Common myeloid progenitor, CD34-positive (primary cell): ENCODE measurements at regions not wholly inside any gene's neighbourhood (a gene's known extent, or its start where the extent isn't known, plus 50 kb on each side); places are given as distances from the start of the nearest gene placed in this dataset.

Experiments used
- CTCF ChIA-PET: fragments of 350-600 bp; sonication (Branson Sonifier 250); formaldehyde crosslinking; loops from one replicate; lab custom pipeline; 2021; ENCODE audit warnings: antibody characterized with exemption; lab: Charles Lee
- POLR2A ChIA-PET: fragments of 350-600 bp; sonication (Branson Sonifier 250); formaldehyde crosslinking; loops from one replicate; lab custom pipeline; 2021; ENCODE audit warnings: antibody characterized with exemption; lab: Charles Lee
- DNase-seq, 3 donors: peaks; one replicate each; pipeline versions ENCODE4 v3.0.0 to v3.0.0-alpha.2; 2013
- H3K27ac ChIP-seq, 2 experiments: 1 replicate in 1 of 2; 2 replicates in 1 of 2; pipeline ENCODE4 v1.7.0; 2013; ENCODE audit warnings: inconsistent platforms in 2 of 2, low read length in 2 of 2, mild to moderate bottlenecking in 2 of 2, low read depth in 1 of 2, moderate library complexity in 1 of 2; ENCODE audit not compliant: severe bottlenecking in 2 of 2, insufficient read depth in 1 of 2, poor library complexity in 1 of 2
- H3K27me3 ChIP-seq, 5 experiments: replicated peaks in 2 of 5; 1 replicate in 3 of 5; 2 replicates in 2 of 5; pipeline versions ENCODE4 v1.6.1 to v1.7.0; 2013; ENCODE audit warnings: low read length in 4 of 5, mild to moderate bottlenecking in 2 of 5, moderate library complexity in 2 of 5, inconsistent platforms in 1 of 5; ENCODE audit not compliant: insufficient read depth in 5 of 5, control insufficient read depth in 4 of 5
- H3K36me3 ChIP-seq, 4 experiments: 1 replicate in 2 of 4; 2 replicates in 2 of 4; pipeline versions ENCODE4 v1.6.1 to v1.7.0; 2013; ENCODE audit warnings: low read length in 3 of 4, control low read depth in 1 of 4, mild to moderate bottlenecking in 1 of 4; ENCODE audit not compliant: control insufficient read depth in 4 of 4, insufficient read depth in 4 of 4
- H3K4me1 ChIP-seq, 4 experiments: 1 replicate in 3 of 4; 2 replicates in 1 of 4; pipeline versions ENCODE4 v1.6.1 to v1.7.1; 2013; ENCODE audit warnings: low read length in 3 of 4, mild to moderate bottlenecking in 3 of 4, control low read depth in 1 of 4, inconsistent platforms in 1 of 4, moderate library complexity in 1 of 4; ENCODE audit not compliant: control insufficient read depth in 4 of 4, insufficient read depth in 4 of 4; ENCODE audit errors: control extremely low read depth in 1 of 4
- H3K4me3 ChIP-seq, 7 experiments: 1 replicate in 4 of 7; 2 replicates in 3 of 7; pipeline versions ENCODE4 v1.5.1 to v1.7.0; 2013; ENCODE audit warnings: mild to moderate bottlenecking in 7 of 7, low read length in 6 of 7, moderate library complexity in 6 of 7, inconsistent platforms in 2 of 7, low read depth in 2 of 7, control low read depth in 1 of 7; ENCODE audit not compliant: insufficient read depth in 4 of 7, control insufficient read depth in 1 of 7; ENCODE audit errors: extremely low read depth in 1 of 7
- H3K9me3 ChIP-seq, 5 experiments: 1 replicate in 4 of 5; 2 replicates in 1 of 5; pipeline versions ENCODE4 v1.6.1 to v1.7.1; 2013; ENCODE audit warnings: low read length in 4 of 5, mild to moderate bottlenecking in 2 of 5, inconsistent platforms in 1 of 5, low read depth in 1 of 5, moderate library complexity in 1 of 5; ENCODE audit not compliant: control insufficient read depth in 4 of 5, insufficient read depth in 2 of 5; ENCODE audit errors: control extremely low read depth in 1 of 5
- WGBS: methylation state at CpG from one replicate; pipeline ENCODE4 v1.1.5; 2013; ENCODE audit not compliant: insufficient coverage; 5-methylcytosine and 5-hydroxymethylcytosine counted together

DNA sequence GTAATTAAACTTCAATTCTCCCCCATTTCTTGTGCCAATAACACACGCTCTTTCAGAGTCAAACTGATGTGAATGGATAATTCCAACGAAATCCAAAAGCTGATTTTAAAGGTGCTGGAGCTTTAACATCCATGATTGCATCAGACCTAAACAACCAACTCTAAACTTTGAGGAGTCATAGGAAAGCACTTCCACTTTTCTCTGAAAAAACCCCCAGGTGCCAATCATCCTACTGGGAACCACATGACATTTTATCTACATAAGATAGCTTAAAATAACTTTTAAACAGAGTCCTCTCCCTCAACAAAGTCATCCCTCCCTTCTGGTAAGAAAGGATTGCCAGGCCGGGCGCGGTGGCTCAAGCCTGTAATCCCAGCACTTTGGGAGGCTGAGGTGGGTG is 167.7 kb upstream of the PDE10A start:
- WGBS: 96% methylated on average over 5 of the region's 5 CpGs
- H3K4me1 ChIP-seq: peaks cover 0 to 5% (median 2%) of the 10 kb centered on the region in 4 experiments
- H3K27ac ChIP-seq: no peak overlapping the region
- peaks cover 0 to 6% (median 0%) of the 10 kb centered on the region in 5 experiments for H3K9me3 ChIP-seq
- H3K4me3 ChIP-seq: no peak overlapping the region
- POLR2A ChIA-PET: no interaction called here
- no peaks in the 10 kb centered on the region for H3K36me3 ChIP-seq
- H3K27me3 ChIP-seq: peaks cover 3 to 73% (median 21%) of the 10 kb centered on the region in 5 experiments
- CTCF ChIA-PET: interaction anchor here (2.1 kb wide), 1 partner anchor 11 kb away, joined by 6 read pairs; no protein-coding TSS in a partner anchor
- no peak for DNase-seq

- Histone ChIP-seq H3K4me3 (no peak overlapping the region), H3K27me3 (peaks cover 3 to 65% (median 19%) of the 10 kb centered on the region in 5 experiments), H3K9me3 (peaks cover 0 to 6% (median 0%) of the 10 kb centered on the region in 5 experiments), H3K36me3 (no peaks in the 10 kb centered on the region), H3K4me1 (peaks cover 0 to 5% (median 2%) of the 10 kb centered on the region in 4 experiments), H3K27ac (no peak overlapping the region)
- POLR2A ChIA-PET: no interaction called here
- WGBS: 99% methylated on average over 6 of the region's 6 CpGs
- CTCF ChIA-PET: interaction anchor here (2.1 kb wide), 1 partner anchor 12 kb away, joined by 6 read pairs; no protein-coding TSS in a partner anchor
- DNase-seq: no peak
Measured at GRCh38 chr6:165829376-165829775, 166.3 kb upstream of the PDE10A start.

DNA sequence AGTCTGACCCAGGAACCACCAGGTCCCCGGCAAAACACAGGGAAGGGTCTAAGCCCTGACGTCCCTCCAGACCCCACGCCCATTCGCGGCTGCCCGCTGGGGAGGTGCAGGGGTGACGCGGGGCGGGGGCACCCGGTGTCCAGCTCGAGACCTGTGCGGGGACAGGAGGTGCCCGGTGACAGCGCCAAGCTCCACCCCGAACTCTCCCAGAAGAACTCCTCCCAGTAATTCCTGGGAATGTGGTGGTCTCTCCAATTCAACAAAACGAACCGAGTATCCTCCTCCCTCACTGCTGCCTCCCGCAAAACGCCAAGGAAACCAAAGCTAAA is 164.1 kb upstream of the PDE10A start:
- POLR2A ChIA-PET: no interaction called here
- Histone ChIP-seq H3K4me1 (peaks cover 0 to 1% (median 0%) of the 10 kb centered on the region in 4 experiments), H3K4me3 (no peak overlapping the region), H3K36me3 (no peaks in the 10 kb centered on the region), H3K9me3 (peaks cover 0 to 6% (median 0%) of the 10 kb centered on the region in 5 experiments), H3K27me3 (peaks cover 2 to 43% (median 5%) of the 10 kb centered on the region in 5 experiments), H3K27ac (no peak overlapping the region)
- DNase-seq: no peak
- WGBS: 95% methylated on average over 9 of the region's 19 CpGs
- CTCF ChIA-PET: no interaction called here

GRCh38 chr6:165826487-165827189 is 163.6 kb upstream of the PDE10A start:
- WGBS: 97% methylated on average over 30 of the region's 33 CpGs
- H3K27me3 ChIP-seq: peaks cover 2 to 43% (median 5%) of the 10 kb centered on the region in 5 experiments
- DNase-seq: no peak
- H3K36me3 ChIP-seq: no peaks in the 10 kb centered on the region
- POLR2A ChIA-PET: no interaction called here
- H3K27ac ChIP-seq: no peak overlapping the region
- H3K9me3 ChIP-seq: peaks cover 0 to 6% (median 0%) of the 10 kb centered on the region in 5 experiments
- H3K4me3 ChIP-seq: no peak overlapping the region
- H3K4me1 ChIP-seq: no peaks in the 10 kb centered on the region
- CTCF ChIA-PET: no interaction called here

DNA sequence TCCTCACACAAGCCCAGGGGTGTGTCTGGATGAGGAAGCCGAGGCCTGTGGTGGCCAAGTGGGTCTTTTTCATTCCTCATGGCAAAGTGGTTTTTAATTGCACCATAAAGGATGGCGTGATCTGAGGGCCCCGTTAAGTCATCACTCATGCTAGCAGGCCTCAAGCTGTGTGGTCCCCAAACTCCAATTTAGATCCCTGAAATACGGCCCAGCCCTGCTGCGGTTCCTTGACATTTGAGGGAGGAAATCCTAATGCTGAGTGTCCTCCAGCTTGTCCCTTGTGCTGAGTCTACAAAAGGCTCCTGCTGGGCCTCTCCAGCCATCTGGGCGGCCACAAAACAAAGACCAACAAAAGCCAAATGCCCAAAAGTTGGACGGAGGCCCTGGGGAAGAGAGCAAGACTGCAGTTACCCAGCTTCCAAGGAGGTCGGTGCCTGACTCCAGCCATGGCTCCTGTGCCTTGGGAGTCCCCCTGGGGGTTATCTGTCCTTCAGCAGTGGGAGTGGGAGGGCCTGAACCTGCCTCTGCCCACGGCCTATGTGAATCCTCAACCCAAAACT is 162.3 kb upstream of the PDE10A start:
- ChIA-PET CTCF (no interaction called here), POLR2A (no interaction called here)
- H3K27ac ChIP-seq: no peak overlapping the region
- no peak for DNase-seq
- H3K9me3 ChIP-seq: peaks cover 0 to 6% (median 0%) of the 10 kb centered on the region in 5 experiments
- WGBS: 85% methylated on average over 8 of the region's 9 CpGs
- peaks cover 2 to 51% (median 13%) of the 10 kb centered on the region in 5 experiments for H3K27me3 ChIP-seq
- no peaks in the 10 kb centered on the region for H3K36me3 ChIP-seq
- no peak overlapping the region for H3K4me3 ChIP-seq
- no peaks in the 10 kb centered on the region for H3K4me1 ChIP-seq

GRCh38 chr6:165823609-165824326 is 160.7 kb upstream of the PDE10A start:
- CTCF ChIA-PET: no interaction called here
- WGBS: 95% methylated on average over 4 of the region's 10 CpGs

More at GRCh38 chr6:165823609-165824326, 160.7 kb upstream of the PDE10A start:
- no peak for DNase-seq
- POLR2A ChIA-PET: no interaction called here
- peaks cover 4 to 50% (median 21%) of the 10 kb centered on the region in 5 experiments for H3K27me3 ChIP-seq
- no peak overlapping the region for H3K4me3 ChIP-seq
- H3K36me3 ChIP-seq: no peaks in the 10 kb centered on the region
- no peak overlapping the region for H3K27ac ChIP-seq
- H3K4me1 ChIP-seq: no peaks in the 10 kb centered on the region
- H3K9me3 ChIP-seq: peaks cover 0 to 6% (median 0%) of the 10 kb centered on the region in 5 experiments
